Glutamatergic neuron (in vitro differentiated cells): ENCODE measurements at regions not wholly inside any gene's neighbourhood (a gene's known extent, or its start where the extent isn't known, plus 50 kb on each side); places are given as distances from the start of the nearest gene placed in this dataset.

ENCODE experiments used
- DNase-seq: peaks from one replicate; pipeline ENCODE4 v3.0.0; 2022
- H3K27ac Mint-ChIP-seq: one replicate; pipeline ENCODE4 v1.8.0; 2020; ENCODE audit warnings: mild to moderate bottlenecking, mixed read lengths, inconsistent platforms; ENCODE audit not compliant: unreplicated experiment
- H3K27me3 Mint-ChIP-seq: one replicate; pipeline ENCODE4 v1.8.0; 2020; ENCODE audit warnings: mild to moderate bottlenecking, moderate library complexity, mixed read lengths, inconsistent platforms; ENCODE audit not compliant: unreplicated experiment
- H3K36me3 Mint-ChIP-seq: one replicate; pipeline ENCODE4 v1.8.0; 2020; ENCODE audit warnings: mild to moderate bottlenecking, mixed read lengths, inconsistent platforms; ENCODE audit not compliant: unreplicated experiment
- H3K4me1 Mint-ChIP-seq: one replicate; pipeline ENCODE4 v1.8.0; 2020; ENCODE audit warnings: mild to moderate bottlenecking, low read depth, mixed read lengths, inconsistent platforms; ENCODE audit not compliant: unreplicated experiment
- H3K4me3 Mint-ChIP-seq: one replicate; pipeline ENCODE4 v1.8.0; 2020; ENCODE audit warnings: mild to moderate bottlenecking, mixed read lengths, inconsistent platforms; ENCODE audit not compliant: unreplicated experiment
- H3K9me3 Mint-ChIP-seq: one replicate; pipeline ENCODE4 v1.8.0; 2020; ENCODE audit warnings: mild to moderate bottlenecking, moderate library complexity, mixed read lengths, inconsistent platforms; ENCODE audit not compliant: unreplicated experiment
- TF ChIP-seq, protein P1 (sequence below): fragments of 200-600 bp; sonication (generic); IDR thresholded peaks from one replicate; pipeline ENCODE4 v1.5.0; 2021; ENCODE audit not compliant: partially characterized antibody, unreplicated experiment

DNA sequence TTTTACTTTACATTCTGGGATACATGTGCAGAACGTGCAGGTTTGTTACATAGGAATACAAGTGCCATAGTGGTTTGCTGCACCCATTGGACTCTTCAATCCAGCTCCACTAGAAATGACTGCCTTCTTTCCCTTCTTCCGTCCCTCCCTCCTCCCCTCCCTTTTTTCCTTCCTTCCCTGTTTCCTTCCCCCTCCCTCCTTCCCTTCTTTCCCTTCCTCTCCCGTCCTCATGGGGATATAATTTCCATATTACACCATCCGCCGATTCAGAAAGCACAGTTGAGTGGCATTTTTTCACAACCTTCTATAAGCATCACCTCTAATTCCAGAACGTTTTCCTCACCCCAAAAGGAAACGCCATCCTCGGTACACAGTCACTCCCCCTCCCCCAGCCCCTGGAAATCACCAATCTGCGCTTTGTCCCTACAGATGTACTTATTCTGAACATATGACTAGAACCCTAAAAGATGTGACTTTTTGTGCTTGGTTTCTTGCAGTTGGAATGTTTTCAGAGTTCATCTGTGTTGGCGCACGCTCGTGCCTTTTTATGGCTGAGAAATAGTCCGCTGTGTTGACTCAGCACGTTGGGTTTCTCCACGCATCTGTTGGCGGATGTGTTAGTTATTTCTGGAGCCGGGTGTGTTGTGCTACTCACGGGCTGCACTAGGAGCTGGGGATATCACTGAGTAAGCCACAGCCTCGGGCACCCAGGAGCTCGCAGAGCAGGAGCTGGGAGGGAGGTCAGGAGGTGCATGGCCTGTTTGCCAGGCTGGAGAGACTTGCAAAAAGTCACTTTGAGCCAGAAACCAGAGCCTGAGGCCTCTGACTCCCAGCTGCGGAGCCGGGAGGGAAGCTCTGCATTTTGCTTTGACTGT, 336.4 kb downstream of the SEC14L1 start:
- Mint-ChIP-seq H3K27me3 (peaks cover 21% of the 10 kb centered on the region), H3K27ac (peak overlapping the region; percentile 89), H3K4me1 (peaks cover 53% of the 10 kb centered on the region), H3K36me3 (no peaks in the 10 kb centered on the region), H3K9me3 (peaks cover 22% of the 10 kb centered on the region), H3K4me3 (peak overlapping the region; percentile 58)
- TF ChIP-seq, protein P1, sequence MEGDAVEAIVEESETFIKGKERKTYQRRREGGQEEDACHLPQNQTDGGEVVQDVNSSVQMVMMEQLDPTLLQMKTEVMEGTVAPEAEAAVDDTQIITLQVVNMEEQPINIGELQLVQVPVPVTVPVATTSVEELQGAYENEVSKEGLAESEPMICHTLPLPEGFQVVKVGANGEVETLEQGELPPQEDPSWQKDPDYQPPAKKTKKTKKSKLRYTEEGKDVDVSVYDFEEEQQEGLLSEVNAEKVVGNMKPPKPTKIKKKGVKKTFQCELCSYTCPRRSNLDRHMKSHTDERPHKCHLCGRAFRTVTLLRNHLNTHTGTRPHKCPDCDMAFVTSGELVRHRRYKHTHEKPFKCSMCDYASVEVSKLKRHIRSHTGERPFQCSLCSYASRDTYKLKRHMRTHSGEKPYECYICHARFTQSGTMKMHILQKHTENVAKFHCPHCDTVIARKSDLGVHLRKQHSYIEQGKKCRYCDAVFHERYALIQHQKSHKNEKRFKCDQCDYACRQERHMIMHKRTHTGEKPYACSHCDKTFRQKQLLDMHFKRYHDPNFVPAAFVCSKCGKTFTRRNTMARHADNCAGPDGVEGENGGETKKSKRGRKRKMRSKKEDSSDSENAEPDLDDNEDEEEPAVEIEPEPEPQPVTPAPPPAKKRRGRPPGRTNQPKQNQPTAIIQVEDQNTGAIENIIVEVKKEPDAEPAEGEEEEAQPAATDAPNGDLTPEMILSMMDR = no peak
- peak; percentile 33 for DNase-seq

DNA sequence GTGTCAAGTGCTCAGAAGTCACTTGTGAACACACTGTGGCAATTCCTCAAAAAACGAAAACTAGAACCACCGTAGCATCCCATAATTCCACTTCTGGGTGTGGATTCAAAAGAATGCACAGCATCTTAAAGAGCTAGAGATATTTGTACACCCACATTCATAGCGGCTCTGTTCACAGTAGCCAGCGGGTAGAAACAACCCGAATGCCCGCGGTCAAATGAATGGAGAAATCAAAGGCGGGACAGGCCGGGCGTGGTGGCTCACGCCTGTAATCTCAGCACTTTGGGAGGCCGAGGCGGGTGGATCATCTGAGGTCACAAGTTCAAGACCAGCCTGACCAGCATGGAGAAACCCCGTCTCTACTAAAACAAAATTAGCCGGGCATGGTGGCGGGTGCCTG, 337.5 kb downstream of the SEC14L1 start:
- H3K27me3 Mint-ChIP-seq = peaks cover 21% of the 10 kb centered on the region
- H3K27ac Mint-ChIP-seq = peak overlapping the region; percentile 94
- H3K4me3 Mint-ChIP-seq = no peak overlapping the region
- no peaks in the 10 kb centered on the region for H3K36me3 Mint-ChIP-seq
- TF ChIP-seq, protein P1 = no peak
- peaks cover 43% of the 10 kb centered on the region for H3K4me1 Mint-ChIP-seq
- H3K9me3 Mint-ChIP-seq = peaks cover 22% of the 10 kb centered on the region
- DNase-seq = peak; percentile 7

DNA sequence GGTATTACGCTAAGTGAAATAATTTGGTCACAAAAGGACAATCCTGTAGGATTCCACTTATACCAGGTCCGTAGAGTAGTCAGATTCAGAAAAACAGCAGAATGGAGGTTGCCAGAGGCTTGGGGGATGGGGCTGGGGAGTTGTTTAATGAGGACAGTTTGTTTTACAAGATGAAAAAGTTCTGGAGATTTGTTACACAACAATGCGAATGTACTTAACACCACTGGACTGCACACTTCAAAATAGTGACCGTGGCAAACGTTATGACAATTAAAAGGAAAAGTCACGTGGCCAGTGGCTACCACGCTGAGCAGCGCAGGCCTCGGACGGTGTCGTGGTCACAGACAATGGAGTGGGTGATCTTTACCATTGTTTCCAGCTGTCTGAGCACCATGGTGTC, 338.1 kb downstream of the SEC14L1 start:
- TF ChIP-seq, protein P1 = no peak
- Mint-ChIP-seq H3K27me3 (peaks cover 19% of the 10 kb centered on the region), H3K9me3 (peaks cover 20% of the 10 kb centered on the region), H3K4me1 (peaks cover 36% of the 10 kb centered on the region), H3K4me3 (peak overlapping the region; percentile 80), H3K36me3 (no peaks in the 10 kb centered on the region), H3K27ac (peak overlapping the region; percentile 94)
- DNase-seq = no peak

DNA sequence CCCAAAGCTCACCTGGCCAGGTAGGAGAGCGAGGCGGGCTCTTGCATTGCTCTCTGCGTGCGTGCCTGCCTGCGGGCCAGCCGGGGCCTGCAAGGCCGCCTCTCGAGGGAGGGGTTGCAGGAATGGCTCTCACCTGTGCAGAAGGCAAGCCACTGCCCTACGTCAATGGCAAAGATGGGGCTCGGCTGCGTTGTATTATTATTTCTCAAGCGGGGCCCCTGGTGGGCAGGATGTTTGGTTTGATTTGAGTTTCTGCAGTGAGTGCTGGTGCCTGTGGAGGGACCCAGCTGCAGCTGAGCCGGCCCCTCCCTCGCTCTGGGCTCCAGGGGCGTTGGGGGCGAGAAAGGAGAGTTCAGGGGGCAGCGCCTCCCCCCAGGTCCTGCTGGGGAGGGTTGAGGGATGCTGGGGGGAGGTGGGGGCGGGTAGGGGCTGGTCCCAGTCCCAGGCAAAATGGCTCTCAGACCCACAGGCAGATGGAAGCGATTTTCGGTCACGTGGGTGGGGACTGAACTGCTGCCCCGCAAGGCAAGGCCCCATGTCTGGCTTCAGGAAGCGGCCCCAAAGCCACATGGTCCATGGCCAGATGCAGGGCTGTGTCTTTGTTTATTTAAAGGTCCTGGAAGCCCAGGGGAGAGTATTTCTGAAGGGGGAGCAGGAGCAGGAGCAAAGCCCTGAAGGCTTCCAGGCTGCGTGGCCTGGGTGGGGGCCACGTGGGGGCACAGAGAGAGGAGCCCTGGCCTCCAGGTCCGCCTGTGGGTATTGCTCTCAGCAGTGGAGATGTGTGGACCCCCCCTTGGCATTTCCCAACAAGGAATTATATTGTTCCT, 338.8 kb downstream of the SEC14L1 start:
- Mint-ChIP-seq H3K36me3 (no peaks in the 10 kb centered on the region), H3K27ac (peak overlapping the region; percentile 94), H3K27me3 (peaks cover 19% of the 10 kb centered on the region), H3K4me3 (peak overlapping the region; percentile 80), H3K9me3 (peaks cover 20% of the 10 kb centered on the region), H3K4me1 (peaks cover 33% of the 10 kb centered on the region)
- DNase-seq = peak; percentile 78
- TF ChIP-seq, protein P1 = no peak
